ENCODE measurements at regions not wholly inside any gene's neighbourhood (a gene's known extent, or its start where the extent isn't known, plus 50 kb on each side); places are given as distances from the start of the nearest gene placed in this dataset.

- Histone ChIP-seq H3K36me3 (replicated peaks in 1 of 2; ENCODE audit: control insufficient read depth in 1 of 2, insufficient read depth in 2 of 2, low read length in 1 of 2) (no peaks in the 10 kb centered on the region), H4K20me1 (ENCODE audit: insufficient read depth) (no peaks in the 10 kb centered on the region), H3K9me3 (no peaks in the 10 kb centered on the region), H3K4me2 (no peak overlapping the region), H3K4me3 (ENCODE audit: low read depth in 2 of 2, low read length in 1 of 2) (no peak overlapping the region; a peak in 1 of 4 replicates), H2AFZ (ENCODE audit: low read depth) (no peak overlapping the region), H3K79me2 (ENCODE audit: insufficient read depth) (no peaks in the 10 kb centered on the region), H3K27me3 (ENCODE audit: insufficient read depth) (no peaks in the 10 kb centered on the region), H3K27ac (ENCODE audit: low read depth in 2 of 2, low read length in 1 of 2) (no peak overlapping the region), H3K9me2 (no peaks in the 10 kb centered on the region), H3K9ac (no peak overlapping the region), H3F3A (replicated peaks; ENCODE audit: insufficient read depth) (no peaks in the 10 kb centered on the region), H3K4me1 (ENCODE audit: control insufficient read depth in 1 of 2, insufficient read depth in 2 of 2, low read depth in 1 of 2, low read length in 1 of 2) (no peaks in the 10 kb centered on the region)
- CTCF ChIA-PET, result no interaction called here
- 54% methylated on average over 14 of the region's 15 CpGs for WGBS (ENCODE audit: low lambda C conversion rate)
- POLR2A ChIA-PET, result no interaction called here
- TF ChIP-seq POLR2AphosphoS5 (IDR thresholded peaks at IDR 0.05; ENCODE audit: low read depth, low read length) (no peak), CTCF (IDR thresholded peaks at IDR 0.05) (no peak), FOXJ3 (CRISPR knock-in tag; IDR thresholded peaks at IDR 0.05) (no peak), USF2 (IDR thresholded peaks at IDR 0.05; ENCODE audit: borderline replicate concordance, low read depth, low read length) (no peak), FOSL2 (IDR thresholded peaks at IDR 0.05; ENCODE audit: borderline replicate concordance, low read depth) (no peak), ZBTB33 (IDR thresholded peaks at IDR 0.05; ENCODE audit: borderline replicate concordance, low read depth) (no peak), SMC3 (IDR thresholded peaks at IDR 0.05; ENCODE audit: low read depth, low read length) (no peak), REST (IDR thresholded peaks at IDR 0.05; ENCODE audit: low read depth, low read length) (no peak), ELF1 (IDR thresholded peaks at IDR 0.05) (no peak), MAX (IDR thresholded peaks at IDR 0.05; ENCODE audit: low read depth) (no peak), JUND (IDR thresholded peaks at IDR 0.05) (no peak), EP300 (IDR thresholded peaks at IDR 0.05; ENCODE audit: borderline replicate concordance in 1 of 2, low read depth in 1 of 2, low read length in 1 of 2) (no peak), MXI1 (IDR thresholded peaks at IDR 0.05; ENCODE audit: low read depth, low read length) (no peak)
- no peak for DNase-seq
Observed at GRCh38 chr14:101022916-101023435, 119.5 kb upstream of the RTL1 start.

Measured in SK-N-SH (cell line).